PC-3 (cell line): ENCODE measurements at regions not wholly inside any gene's neighbourhood (a gene's known extent, or its start where the extent isn't known, plus 50 kb on each side); places are given as distances from the start of the nearest gene placed in this dataset.

Source experiments
- ATAC-seq: fragments of 200-7000 bp; cut with Tn5 transposase; 2 replicates; pipeline ENCODE4 v1.9.1; 2020; ENCODE audit warnings: mild to moderate bottlenecking, moderate library complexity
- BruUV-seq: library from RNA; stranded (reverse); fragments of 400-500 nt; replicated peaks from 2 replicates; lab custom pipeline; 2021; lab: Mats Ljungman, UMichigan
- CTCF ChIA-PET: fragments of 300-600 bp; sonication (Branson Sonifier 250); formaldehyde crosslinking; loops from one replicate; lab custom pipeline; 2022; ENCODE audit warnings: antibody characterized with exemption; lab: Charles Lee
- POLR2A ChIA-PET: fragments of 300-600 bp; sonication (Branson Sonifier 250); formaldehyde crosslinking; loops from one replicate; lab custom pipeline; 2022; ENCODE audit warnings: antibody characterized with exemption; ENCODE audit not compliant: unreplicated experiment; lab: Charles Lee
- DNase-seq: peaks from one replicate; pipeline ENCODE4 v3.0.0-alpha.2; 2015
- H2AFZ ChIP-seq: fragments of 300-600 bp; sonication (generic); 2 replicates; pipeline ENCODE4 v1.6.0; 2016; ENCODE audit warnings: antibody characterized with exemption, low read length
- H3F3A ChIP-seq: fragments of 300-600 bp; sonication (generic); one replicate; pipeline ENCODE4 v1.6.0; 2017; ENCODE audit warnings: antibody characterized with exemption, low read length, control low read depth, mild to moderate bottlenecking; ENCODE audit not compliant: unreplicated experiment
- H3K27ac ChIP-seq: fragments of 300-600 bp; sonication (generic); 2 replicates; pipeline ENCODE4 v1.5.1; 2016; ENCODE audit warnings: mild to moderate bottlenecking, low read length
- H3K27me3 ChIP-seq: fragments of 300-600 bp; sonication (generic); 2 replicates; pipeline ENCODE4 v1.6.1; 2016; ENCODE audit warnings: low read length, mixed read lengths
- H3K36me3 ChIP-seq: fragments of 300-600 bp; sonication (generic); 2 replicates; pipeline ENCODE4 v1.6.1; 2016; ENCODE audit warnings: low read depth, mixed run types, low read length, mixed read lengths
- H3K4me1 ChIP-seq: fragments of 300-600 bp; sonication (generic); 2 replicates; pipeline ENCODE4 v1.5.1; 2016; ENCODE audit warnings: low read length; ENCODE audit not compliant: insufficient read depth
- H3K4me2 ChIP-seq: fragments of 300-600 bp; sonication (generic); 2 replicates; pipeline ENCODE4 v1.6.0; 2016; ENCODE audit warnings: low read length
- H3K4me3 ChIP-seq: fragments of 300-600 bp; sonication (generic); 2 replicates; pipeline ENCODE4 v1.5.1; 2016; ENCODE audit warnings: mild to moderate bottlenecking, low read length, mixed read lengths
- H3K79me2 ChIP-seq: fragments of 300-600 bp; sonication (generic); 2 replicates; pipeline ENCODE4 v1.6.1; 2017; ENCODE audit warnings: low read length, mixed read lengths
- H3K9ac ChIP-seq: fragments of 300-600 bp; sonication (generic); 2 replicates; pipeline ENCODE4 v1.6.0; 2016; ENCODE audit warnings: mild to moderate bottlenecking, low read length
- H3K9me2 ChIP-seq: fragments of 300-600 bp; sonication (generic); replicated peaks from 2 replicates; pipeline ENCODE4 v1.6.1; 2016; ENCODE audit warnings: mixed run types, low read length, mixed read lengths
- H3K9me3 ChIP-seq: fragments of 300-600 bp; sonication (generic); 2 replicates; pipeline ENCODE4 v1.6.1; 2016; ENCODE audit warnings: low read length, mixed read lengths
- H4K20me1 ChIP-seq: fragments of 300-600 bp; sonication (generic); 2 replicates; pipeline ENCODE4 v1.6.1; 2016; ENCODE audit warnings: low read length, mixed read lengths
- EZH2 ChIP-seq: fragments of 300-600 bp; sonication (generic); IDR thresholded peaks from one replicate; pipeline ENCODE4 v1.6.1; 2017; ENCODE audit warnings: antibody characterized with exemption, mild to moderate bottlenecking, low read length; ENCODE audit not compliant: unreplicated experiment
- EZH2phosphoT487 ChIP-seq: fragments of 300-600 bp; sonication (generic); IDR thresholded peaks from 2 replicates; pipeline ENCODE4 v1.6.1; 2018; ENCODE audit warnings: mild to moderate bottlenecking, antibody characterized with exemption, low read length, borderline replicate concordance
- intact Hi-C: fragments of 100-400 bp; cut with micrococcal nuclease; formaldehyde crosslinking; loops from 2 replicates; pipeline ENCODE4 v1.9.0; 2023
- TF ChIP-seq, protein P1 (sequence below): fragments of 300-600 bp; sonication (generic); conservative IDR thresholded peaks from 2 replicates; pipeline ENCODE4 v1.5.1; 2017; ENCODE audit warnings: antibody characterized with exemption, low read depth, mild to moderate bottlenecking, low read length

DNA sequence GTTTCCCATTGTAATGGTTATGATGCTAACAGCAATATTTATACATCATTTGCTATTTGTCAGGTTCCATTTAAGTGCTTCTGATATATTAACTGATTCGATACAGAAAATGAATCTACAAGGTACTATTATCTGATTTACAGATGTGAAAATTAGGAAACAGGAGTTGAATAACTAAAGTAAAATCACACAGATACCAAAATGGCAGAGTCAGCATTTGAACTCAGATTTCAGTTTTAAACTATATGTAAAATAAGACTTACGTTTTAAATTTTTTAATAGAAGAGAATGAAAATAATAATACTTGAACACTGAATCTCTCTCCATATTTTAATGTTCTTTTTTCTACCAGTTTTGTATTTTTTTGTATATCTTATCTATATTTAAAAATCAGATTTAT is 313.2 kb downstream of the MDFIC start:
- Histone ChIP-seq H4K20me1 (no peaks in the 10 kb centered on the region), H3K27me3 (no peaks in the 10 kb centered on the region), H3K36me3 (no peaks in the 10 kb centered on the region), H3K4me2 (no peak overlapping the region), H3K27ac (no peak overlapping the region), H3K4me1 (peaks cover 20% of the 10 kb centered on the region), H3K9me3 (no peaks in the 10 kb centered on the region), H3K9ac (no peak overlapping the region), H3K9me2 (no peaks in the 10 kb centered on the region), H2AFZ (no peak overlapping the region), H3K4me3 (no peak overlapping the region), H3F3A (peaks cover 8% of the 10 kb centered on the region), H3K79me2 (no peaks in the 10 kb centered on the region)
- TF ChIP-seq EZH2phosphoT487 (no peak), EZH2 (no peak)
- TF ChIP-seq, protein P1, sequence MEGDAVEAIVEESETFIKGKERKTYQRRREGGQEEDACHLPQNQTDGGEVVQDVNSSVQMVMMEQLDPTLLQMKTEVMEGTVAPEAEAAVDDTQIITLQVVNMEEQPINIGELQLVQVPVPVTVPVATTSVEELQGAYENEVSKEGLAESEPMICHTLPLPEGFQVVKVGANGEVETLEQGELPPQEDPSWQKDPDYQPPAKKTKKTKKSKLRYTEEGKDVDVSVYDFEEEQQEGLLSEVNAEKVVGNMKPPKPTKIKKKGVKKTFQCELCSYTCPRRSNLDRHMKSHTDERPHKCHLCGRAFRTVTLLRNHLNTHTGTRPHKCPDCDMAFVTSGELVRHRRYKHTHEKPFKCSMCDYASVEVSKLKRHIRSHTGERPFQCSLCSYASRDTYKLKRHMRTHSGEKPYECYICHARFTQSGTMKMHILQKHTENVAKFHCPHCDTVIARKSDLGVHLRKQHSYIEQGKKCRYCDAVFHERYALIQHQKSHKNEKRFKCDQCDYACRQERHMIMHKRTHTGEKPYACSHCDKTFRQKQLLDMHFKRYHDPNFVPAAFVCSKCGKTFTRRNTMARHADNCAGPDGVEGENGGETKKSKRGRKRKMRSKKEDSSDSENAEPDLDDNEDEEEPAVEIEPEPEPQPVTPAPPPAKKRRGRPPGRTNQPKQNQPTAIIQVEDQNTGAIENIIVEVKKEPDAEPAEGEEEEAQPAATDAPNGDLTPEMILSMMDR: no peak
- DNase-seq (no peak), ATAC-seq (no peak)
- CTCF ChIA-PET: no interaction called here
- intact Hi-C loops: loop anchor here (10.0 kb wide), 1 partner anchor 240 kb away; no protein-coding TSS in a partner anchor
- no TSS peak for BruUV-seq
- POLR2A ChIA-PET: no interaction called here

DNA sequence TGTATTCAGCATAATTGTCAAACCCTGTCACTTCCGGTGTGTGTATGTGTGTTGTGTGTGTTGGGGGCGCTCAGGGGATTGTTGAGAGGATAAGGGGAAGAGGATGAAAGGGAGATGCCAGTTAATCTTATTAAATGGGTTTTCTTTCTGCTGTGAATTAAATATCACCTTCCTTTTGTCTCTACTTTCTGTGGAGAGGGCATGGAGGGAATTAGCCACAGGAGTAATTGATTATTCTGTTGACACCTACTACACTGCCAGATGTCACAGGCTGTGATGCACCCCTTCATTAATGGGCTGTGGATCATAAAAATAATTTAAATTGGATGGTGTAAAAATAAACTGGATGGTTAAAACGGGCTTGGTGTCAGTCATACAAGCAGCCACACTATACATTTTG is 311.9 kb downstream of the MDFIC start:
- intact Hi-C loops: loop anchor here (5.0 to 10.0 kb wide), 2 partner anchors 147 to 241 kb away; no protein-coding TSS in a partner anchor
- H2AFZ ChIP-seq: no peak overlapping the region
- no peaks in the 10 kb centered on the region for H3K9me3 ChIP-seq
- ChIA-PET CTCF (no interaction called here), POLR2A (no interaction called here)
- no peak overlapping the region for H3K4me2 ChIP-seq
- peaks cover 25% of the 10 kb centered on the region for H3K4me1 ChIP-seq
- no peak overlapping the region for H3K27ac ChIP-seq
- H3K9ac ChIP-seq: no peak overlapping the region
- DNase-seq (no peak), ATAC-seq (no peak)
- no TSS peak for BruUV-seq
- no peaks in the 10 kb centered on the region for H3K9me2 ChIP-seq
- no peaks in the 10 kb centered on the region for H3K27me3 ChIP-seq
- TF ChIP-seq EZH2: no peak
- H3K79me2 ChIP-seq: no peaks in the 10 kb centered on the region
- H3F3A ChIP-seq: peaks cover 8% of the 10 kb centered on the region
- H3K36me3 ChIP-seq: no peaks in the 10 kb centered on the region
- no peaks in the 10 kb centered on the region for H4K20me1 ChIP-seq
- H3K4me3 ChIP-seq: no peak overlapping the region

DNA sequence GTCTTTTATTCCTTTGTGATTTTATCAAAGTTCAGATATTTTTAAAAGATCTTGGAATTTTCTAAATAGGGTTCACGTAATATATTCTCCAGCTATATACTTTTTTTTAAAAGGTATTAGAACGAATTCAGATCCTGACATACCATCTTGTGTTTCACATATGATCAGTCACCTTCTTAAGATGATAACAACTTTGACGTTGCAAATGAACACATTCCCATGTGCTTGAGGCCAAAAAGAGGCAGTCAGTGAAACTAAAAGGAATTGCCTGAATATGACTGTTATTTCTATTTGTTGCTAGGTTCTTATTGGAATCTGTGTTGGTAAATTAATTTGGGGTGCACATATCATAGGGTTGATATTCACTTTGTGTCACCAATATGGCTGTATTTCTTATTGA is 310.1 kb downstream of the MDFIC start:
- ATAC-seq (no peak), DNase-seq (no peak)
- CTCF ChIA-PET: interaction anchor here (0.8 kb wide), 1 partner anchor 120 kb away, joined by 4 read pairs; no protein-coding TSS in a partner anchor
- Histone ChIP-seq H3K9ac (no peak overlapping the region), H3K27ac (peak overlapping the region; percentile 87), H3K27me3 (no peaks in the 10 kb centered on the region), H3K9me3 (no peaks in the 10 kb centered on the region), H3K4me2 (peak overlapping the region; percentile 65; the same call in 1 of the 2 replicates), H2AFZ (no peak overlapping the region), H3F3A (peaks cover 8% of the 10 kb centered on the region), H3K4me1 (peaks cover 25% of the 10 kb centered on the region), H4K20me1 (no peaks in the 10 kb centered on the region), H3K4me3 (no peak overlapping the region), H3K79me2 (no peaks in the 10 kb centered on the region), H3K9me2 (no peaks in the 10 kb centered on the region), H3K36me3 (no peaks in the 10 kb centered on the region)
- intact Hi-C loops: loop anchor here (5.0 to 10.0 kb wide), 2 partner anchors 145 to 243 kb away; no protein-coding TSS in a partner anchor
- no TSS peak for BruUV-seq
- TF ChIP-seq EZH2phosphoT487 (no peak), EZH2 (no peak)
- TF ChIP-seq, protein P1: no peak
- POLR2A ChIA-PET: interaction anchor here (0.6 to 0.7 kb wide), 2 partner anchors 82 to 805 kb away, joined by 3 read pairs; no protein-coding TSS in a partner anchor
